H1 (cell line): ENCODE measurements at regions not wholly inside any gene's neighbourhood (a gene's known extent, or its start where the extent isn't known, plus 50 kb on each side); places are given as distances from the start of the nearest gene placed in this dataset.

Experiments used
- CTCF ChIA-PET: fragments of 300-600 bp; sonication (Branson Sonifier 250); formaldehyde crosslinking; loops from one replicate; lab custom pipeline; 2021; ENCODE audit not compliant: partially characterized antibody; lab: Charles Lee
- POLR2A ChIA-PET: fragments of 300-600 bp; sonication (Branson Sonifier 250); formaldehyde crosslinking; loops from one replicate; lab custom pipeline; 2021; ENCODE audit warnings: inconsistent platforms; ENCODE audit not compliant: partially characterized antibody; lab: Charles Lee
- DNase-seq, 2 experiments: peaks; one replicate each; pipeline versions ENCODE4 v3.0.0 to v3.0.0-alpha.2; 2010 to 2022; ENCODE audit warnings: low spot score in 2 of 2, low read depth in 1 of 2, mixed read lengths in 1 of 2
- FAIRE-seq: peaks from 2 replicates; lab custom pipeline; 2011; peaks lifted over from hg19 to GRCh38; lab: Jason Lieb, UNC
- H2AFZ ChIP-seq: 2 replicates; pipeline ENCODE4 v1.8.1; 2012; ENCODE audit warnings: low read length, inconsistent platforms
- H2AK5ac ChIP-seq: 2 replicates; pipeline ENCODE4 v1.6.1; 2013; ENCODE audit warnings: low read depth, low read length
- H2BK120ac ChIP-seq: replicated peaks from 2 replicates; pipeline ENCODE3; 2013; ENCODE audit warnings: low read depth, low read length, inconsistent platforms
- H2BK12ac ChIP-seq: 2 replicates; pipeline ENCODE4 v1.6.1; 2013; ENCODE audit warnings: low read depth, low read length
- H2BK15ac ChIP-seq: 2 replicates; pipeline ENCODE4 v1.6.1; 2013; ENCODE audit warnings: low read length
- H2BK20ac ChIP-seq: 2 replicates; pipeline ENCODE4 v1.6.1; 2013; ENCODE audit warnings: low read length
- H2BK5ac ChIP-seq: 2 replicates; pipeline ENCODE4 v1.6.1; 2013; ENCODE audit warnings: low read depth, low read length
- H3K14ac ChIP-seq: 2 replicates; pipeline ENCODE4 v1.6.1; 2013; ENCODE audit warnings: inconsistent platforms; ENCODE audit not compliant: insufficient read length
- H3K18ac ChIP-seq: 2 replicates; pipeline ENCODE4 v1.6.1; 2013; ENCODE audit warnings: low read length; ENCODE audit errors: extremely low read depth
- H3K23ac ChIP-seq: 2 replicates; pipeline ENCODE4 v1.6.1; 2013; ENCODE audit warnings: inconsistent platforms; ENCODE audit not compliant: insufficient read length
- H3K23me2 ChIP-seq: 2 replicates; pipeline ENCODE4 v1.6.1; 2013; ENCODE audit warnings: low read depth, low read length
- H3K27ac ChIP-seq: 2 replicates; pipeline ENCODE4 v1.6.1; 2011; ENCODE audit warnings: low read depth, low read length, inconsistent platforms
- H3K27me3 ChIP-seq, 4 experiments: replicated peaks in 1 of 4; 1 replicate in 1 of 4; 2 replicates in 3 of 4; pipeline versions ENCODE4 v1.6.1 to v1.8.1; 2011 to 2013; ENCODE audit warnings: low read length in 3 of 4, mild to moderate bottlenecking in 3 of 4, inconsistent platforms in 2 of 4, mixed read lengths in 2 of 4, moderate library complexity in 1 of 4; ENCODE audit not compliant: control insufficient read depth in 3 of 4, insufficient read depth in 3 of 4; ENCODE audit errors: extremely low read depth in 1 of 4
- H3K36me3 ChIP-seq, 4 experiments: 2 replicates each; pipeline versions ENCODE4 v1.6.1 to v1.8.1; 2011 to 2013; ENCODE audit warnings: mild to moderate bottlenecking in 4 of 4, low read length in 3 of 4, moderate library complexity in 2 of 4, control low read depth in 1 of 4, inconsistent platforms in 1 of 4; ENCODE audit not compliant: insufficient read depth in 4 of 4, control insufficient read depth in 2 of 4
- H3K4ac ChIP-seq: replicated peaks from 2 replicates; pipeline ENCODE3; 2013; ENCODE audit warnings: low read length, low read depth, mixed read lengths, inconsistent platforms; ENCODE audit not compliant: insufficient read length
- H3K4me1 ChIP-seq, 4 experiments: replicated peaks in 1 of 4; 1 replicate in 1 of 4; 2 replicates in 3 of 4; pipeline versions ENCODE4 v1.6.1 to v1.8.1; 2011 to 2013; ENCODE audit warnings: low read length in 3 of 4, inconsistent platforms in 2 of 4, mixed read lengths in 1 of 4; ENCODE audit not compliant: insufficient read depth in 4 of 4, control insufficient read depth in 3 of 4
- H3K4me2 ChIP-seq, 2 experiments: 2 replicates each; pipeline versions ENCODE4 v1.6.1 to v1.8.1; 2011 to 2013; ENCODE audit warnings: low read depth in 2 of 2, low read length in 2 of 2, control low read depth in 1 of 2, inconsistent platforms in 1 of 2, mild to moderate bottlenecking in 1 of 2; ENCODE audit not compliant: insufficient read depth in 1 of 2
- H3K4me3 ChIP-seq, 4 experiments: fragments of 200-600, 300-600 bp in 1 of 4; sonication (generic), shearing (Covaris generic), sonication (Bioruptor Twin) in 1 of 4; 2 replicates each; pipeline versions ENCODE4 v1.5.1 to v1.8.1; 2011 to 2016; ENCODE audit warnings: low read length in 4 of 4, low read depth in 3 of 4, control low read depth in 2 of 4, inconsistent platforms in 2 of 4, mild to moderate bottlenecking in 2 of 4, mixed read lengths in 1 of 4, moderate library complexity in 1 of 4; ENCODE audit not compliant: insufficient read depth in 2 of 4; ENCODE audit errors: extremely low read depth in 1 of 4
- H3K56ac ChIP-seq: replicated peaks from 2 replicates; pipeline ENCODE3; 2013; ENCODE audit warnings: low read depth, mild to moderate bottlenecking, mixed read lengths, low read length, inconsistent platforms; ENCODE audit not compliant: insufficient read length
- H3K79me1 ChIP-seq: 2 replicates; pipeline ENCODE4 v1.6.1; 2013; ENCODE audit warnings: low read depth, low read length, control low read depth
- H3K79me2 ChIP-seq, 2 experiments: 2 replicates each; pipeline versions ENCODE4 v1.6.1 to v1.8.1; 2012 to 2013; ENCODE audit warnings: low read length in 2 of 2, mild to moderate bottlenecking in 2 of 2, inconsistent platforms in 1 of 2; ENCODE audit not compliant: insufficient read depth in 2 of 2, control insufficient read depth in 1 of 2
- H3K9ac ChIP-seq, 4 experiments: replicated peaks in 1 of 4; 1 replicate in 1 of 4; 2 replicates in 3 of 4; pipeline versions ENCODE4 v1.6.1 to v1.8.1; 2011 to 2013; ENCODE audit warnings: low read depth in 3 of 4, low read length in 3 of 4, control low read depth in 2 of 4, mild to moderate bottlenecking in 2 of 4, moderate library complexity in 2 of 4, inconsistent platforms in 1 of 4; ENCODE audit errors: extremely low read depth in 1 of 4
- H3K9me3 ChIP-seq, 2 experiments: 2 replicates each; pipeline versions ENCODE4 v1.6.1 to v1.8.1; 2012 to 2013; ENCODE audit warnings: mild to moderate bottlenecking in 2 of 2, moderate library complexity in 2 of 2, control low read depth in 1 of 2, inconsistent platforms in 1 of 2, low read depth in 1 of 2, low read length in 1 of 2, mixed read lengths in 1 of 2; ENCODE audit not compliant: insufficient read depth in 2 of 2
- H4K20me1 ChIP-seq, 2 experiments: replicated peaks in 1 of 2; 2 replicates each; pipeline versions ENCODE3 to v1.8.1; 2011 to 2013; ENCODE audit warnings: inconsistent platforms in 2 of 2, low read length in 2 of 2, mild to moderate bottlenecking in 1 of 2; ENCODE audit not compliant: insufficient read depth in 2 of 2, control insufficient read depth in 1 of 2
- H4K5ac ChIP-seq: 2 replicates; pipeline ENCODE4 v1.6.1; 2013; ENCODE audit warnings: low read length, low read depth, mixed read lengths, inconsistent platforms; ENCODE audit not compliant: insufficient read length
- H4K8ac ChIP-seq: 2 replicates; pipeline ENCODE4 v1.8.0; 2013; ENCODE audit warnings: mild to moderate bottlenecking, moderate library complexity, low read length, inconsistent platforms; ENCODE audit not compliant: insufficient read depth; ENCODE audit errors: extremely low read depth
- H4K91ac ChIP-seq: replicated peaks from 2 replicates; pipeline ENCODE3; 2013; ENCODE audit warnings: low read length, mixed read lengths, inconsistent platforms; ENCODE audit not compliant: insufficient read length
- ATF3 ChIP-seq: IDR thresholded peaks from 2 replicates; pipeline ENCODE4 v1.6.1; 2011; ENCODE audit warnings: low read depth, mild to moderate bottlenecking, low read length; ENCODE audit not compliant: insufficient read depth
- JUND ChIP-seq: IDR thresholded peaks from 2 replicates; pipeline ENCODE4 v1.6.1; 2011; ENCODE audit warnings: mild to moderate bottlenecking, improper control_type of control experiment, low read length
- RAD21 ChIP-seq, 2 experiments: IDR thresholded peaks in 1 of 2; conservative IDR thresholded peaks in 1 of 2; 2 replicates each; pipeline ENCODE4 v1.6.1; 2011; ENCODE audit warnings: low read depth in 2 of 2, low read length in 2 of 2, improper control_type of control experiment in 1 of 2, inconsistent platforms in 1 of 2, mild to moderate bottlenecking in 1 of 2, moderate library complexity in 1 of 2
- SRF ChIP-seq: IDR thresholded peaks from 2 replicates; pipeline ENCODE4 v1.6.1; 2011; ENCODE audit warnings: mild to moderate bottlenecking, low read depth, low read length, moderate library complexity
- USF2 ChIP-seq: IDR thresholded peaks from 2 replicates; pipeline ENCODE4 v1.6.1; 2011; ENCODE audit warnings: low read length, improper control_type of control experiment
- WGBS, 2 experiments: shearing (Covaris generic) in 1 of 2; methylation state at CpG; one replicate each; pipeline versions ENCODE4 v1.1.6 to v1.1.7; 2013 to 2015; ENCODE audit warnings: low lambda C conversion rate in 2 of 2, mixed read lengths in 2 of 2, inconsistent platforms in 1 of 2, low coverage in 1 of 2, missing lambda C conversion rate in 1 of 2; ENCODE audit not compliant: insufficient replicate concordance in 2 of 2, insufficient coverage in 1 of 2, insufficient read length in 1 of 2; ENCODE audit errors: extremely low coverage in 1 of 2, missing lambda C conversion rate in 1 of 2; 5-methylcytosine and 5-hydroxymethylcytosine counted together
- TF ChIP-seq, protein P1 (sequence below): IDR thresholded peaks from 2 replicates; pipeline ENCODE4 v1.6.1; 2012; ENCODE audit warnings: inconsistent platforms
- TF ChIP-seq, protein P2 (sequence below), 3 experiments: IDR thresholded peaks; 1 replicate in 2 of 3; 2 replicates in 1 of 3; pipeline versions ENCODE4 v1.5.1 to v1.6.1; 2011; ENCODE audit warnings: low read length in 3 of 3, mild to moderate bottlenecking in 3 of 3, inconsistent platforms in 2 of 3, low read depth in 1 of 3, moderate library complexity in 1 of 3; ENCODE audit not compliant: insufficient read depth in 1 of 3; ENCODE audit errors: control extremely low read depth in 1 of 3

DNA sequence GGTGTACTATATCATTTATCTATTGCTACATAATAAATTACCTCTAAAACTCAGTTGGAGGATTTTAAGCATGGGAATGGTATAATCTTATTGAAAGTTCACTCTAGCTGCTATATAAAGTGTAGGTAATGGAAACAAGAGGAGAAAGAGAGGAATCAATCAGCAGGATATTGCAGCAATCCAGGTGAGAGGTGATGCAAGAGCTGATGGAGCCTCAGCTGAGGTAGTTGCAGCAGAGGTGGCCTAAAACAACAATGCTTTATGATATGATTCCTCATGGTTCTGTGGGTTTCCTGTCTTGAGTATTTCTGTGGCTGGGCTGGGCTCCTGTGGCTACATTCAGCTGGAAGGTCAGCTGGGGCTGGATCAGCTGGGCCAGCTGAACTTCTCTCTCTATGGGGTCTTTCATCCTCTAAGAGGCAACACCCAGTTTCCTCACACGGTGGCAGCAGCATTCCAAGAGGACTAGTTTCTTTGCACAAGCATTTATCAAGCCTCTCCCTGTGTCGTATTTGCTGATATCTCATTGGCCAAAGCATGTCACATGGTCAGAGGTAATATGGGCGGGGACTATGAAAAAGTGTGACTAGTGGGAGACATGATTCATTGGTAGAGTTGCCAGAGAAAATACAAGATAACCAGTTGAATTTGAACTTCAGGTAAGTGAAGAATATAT, 135.4 kb upstream of the LARGE1 start:
- Histone ChIP-seq H3K27me3 (no peaks in the 10 kb centered on the region), H2AFZ (no peak overlapping the region), H3K23me2 (no peaks in the 10 kb centered on the region), H3K14ac (no peak overlapping the region), H3K4me1 (no peaks in the 10 kb centered on the region; a peak in 1 of 7 replicates), H4K8ac (no peak overlapping the region), H3K79me2 (no peaks in the 10 kb centered on the region), H4K5ac (no peak overlapping the region), H3K9me3 (0 out of 4 replicates have a peak, but pooled peaks cover 0 to 2% of the 10 kb centered on the region in 2 experiments), H2BK15ac (no peak overlapping the region), H3K27ac (no peak overlapping the region), H3K79me1 (no peaks in the 10 kb centered on the region), H3K4me3 (no peak overlapping the region), H2BK120ac (no peak overlapping the region), H3K18ac (no peak overlapping the region), H3K36me3 (no peaks in the 10 kb centered on the region), H2AK5ac (no peak overlapping the region), H3K4ac (no peak overlapping the region), H3K9ac (no peak overlapping the region), H2BK5ac (no peak overlapping the region), H2BK20ac (no peak overlapping the region), H4K91ac (no peak overlapping the region), H3K23ac (no peak overlapping the region), H4K20me1 (no peaks in the 10 kb centered on the region), H3K56ac (no peak overlapping the region), H3K4me2 (no peak overlapping the region), H2BK12ac (no peak overlapping the region)
- ChIA-PET POLR2A (no interaction called here), CTCF (interaction anchor here (0.6 to 1.9 kb wide), 23 partner anchors 9 to 1099 kb away, joined by 3 to 10 read pairs (median 4); no protein-coding TSS in a partner anchor)
- DNase-seq (peak; percentile 38 to 87), FAIRE-seq (peak; percentile 96)
- WGBS, 2 experiments: 60% methylated on average over 3 of the region's 3 CpGs; no CpG with 5 or more reads in 1 of the 2 experiments
- TF ChIP-seq, protein P1, sequence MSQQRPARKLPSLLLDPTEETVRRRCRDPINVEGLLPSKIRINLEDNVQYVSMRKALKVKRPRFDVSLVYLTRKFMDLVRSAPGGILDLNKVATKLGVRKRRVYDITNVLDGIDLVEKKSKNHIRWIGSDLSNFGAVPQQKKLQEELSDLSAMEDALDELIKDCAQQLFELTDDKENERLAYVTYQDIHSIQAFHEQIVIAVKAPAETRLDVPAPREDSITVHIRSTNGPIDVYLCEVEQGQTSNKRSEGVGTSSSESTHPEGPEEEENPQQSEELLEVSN: peak; percentile 55; the same call in 1 of the 2 replicates
- peak; percentile 91 to 95 for TF ChIP-seq RAD21 (IDR thresholded peaks at IDR 0.05 in 1 of 2, conservative IDR thresholded peaks at IDR 0.05 in 1 of 2; ENCODE audit: low read depth in 2 of 2, low read length in 2 of 2)
- no peak for TF ChIP-seq JUND
- peak; percentile 80 for TF ChIP-seq USF2
- peak; percentile 28; the same call in 1 of the 2 replicates for TF ChIP-seq ATF3
- TF ChIP-seq, protein P2, sequence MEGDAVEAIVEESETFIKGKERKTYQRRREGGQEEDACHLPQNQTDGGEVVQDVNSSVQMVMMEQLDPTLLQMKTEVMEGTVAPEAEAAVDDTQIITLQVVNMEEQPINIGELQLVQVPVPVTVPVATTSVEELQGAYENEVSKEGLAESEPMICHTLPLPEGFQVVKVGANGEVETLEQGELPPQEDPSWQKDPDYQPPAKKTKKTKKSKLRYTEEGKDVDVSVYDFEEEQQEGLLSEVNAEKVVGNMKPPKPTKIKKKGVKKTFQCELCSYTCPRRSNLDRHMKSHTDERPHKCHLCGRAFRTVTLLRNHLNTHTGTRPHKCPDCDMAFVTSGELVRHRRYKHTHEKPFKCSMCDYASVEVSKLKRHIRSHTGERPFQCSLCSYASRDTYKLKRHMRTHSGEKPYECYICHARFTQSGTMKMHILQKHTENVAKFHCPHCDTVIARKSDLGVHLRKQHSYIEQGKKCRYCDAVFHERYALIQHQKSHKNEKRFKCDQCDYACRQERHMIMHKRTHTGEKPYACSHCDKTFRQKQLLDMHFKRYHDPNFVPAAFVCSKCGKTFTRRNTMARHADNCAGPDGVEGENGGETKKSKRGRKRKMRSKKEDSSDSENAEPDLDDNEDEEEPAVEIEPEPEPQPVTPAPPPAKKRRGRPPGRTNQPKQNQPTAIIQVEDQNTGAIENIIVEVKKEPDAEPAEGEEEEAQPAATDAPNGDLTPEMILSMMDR (IDR thresholded peaks at IDR 0.05; ENCODE audit: control extremely low read depth in 1 of 3, insufficient read depth in 1 of 3, low read depth in 1 of 3, low read length in 3 of 3): peak; percentile 21 to 83 (median 75)
- TF ChIP-seq SRF: no peak
